HG03460 (cell line): ENCODE measurements at regions not wholly inside any gene's neighbourhood (a gene's known extent, or its start where the extent isn't known, plus 50 kb on each side); places are given as distances from the start of the nearest gene placed in this dataset.
A peak's percentile ranks its signal among the peaks of the same experiment; 100 is the strongest.

Experiments
- ATAC-seq: cut with Tn5 transposase; IDR thresholded peaks from one replicate; pipeline ENCODE4 v1.9.1; 2021; ENCODE audit not compliant: unreplicated experiment

- no peak for ATAC-seq
Observed at GRCh38 chr5:106171132-106171531, 1499.6 kb downstream of the EFNA5 start.

- no peak for ATAC-seq
Observed at GRCh38 chr5:106167766-106168165, 1503.0 kb downstream of the EFNA5 start.

- ATAC-seq: no peak
Observed at GRCh38 chr5:106163233-106163632, 1507.5 kb downstream of the EFNA5 start.

DNA sequence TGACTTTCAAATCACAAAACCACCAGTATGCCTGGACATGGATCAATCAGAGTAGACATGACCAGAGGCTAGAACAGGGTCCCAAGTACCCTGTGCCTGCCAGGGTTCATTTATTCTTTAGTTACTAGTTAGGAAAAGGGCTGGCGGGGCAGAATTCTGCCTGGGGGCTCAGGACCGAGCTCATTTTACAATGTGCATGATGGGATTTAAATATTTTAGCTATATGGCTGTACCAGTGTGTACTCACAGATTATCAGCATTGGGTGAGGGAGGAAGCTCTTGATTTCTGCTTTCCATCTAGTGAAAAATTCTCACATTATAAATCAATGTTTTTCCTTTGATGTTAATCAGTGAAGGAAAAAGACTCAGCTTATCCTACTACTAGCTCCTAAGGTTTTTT lies 1511.1 kb downstream of the EFNA5 start:
- no peak for ATAC-seq

DNA sequence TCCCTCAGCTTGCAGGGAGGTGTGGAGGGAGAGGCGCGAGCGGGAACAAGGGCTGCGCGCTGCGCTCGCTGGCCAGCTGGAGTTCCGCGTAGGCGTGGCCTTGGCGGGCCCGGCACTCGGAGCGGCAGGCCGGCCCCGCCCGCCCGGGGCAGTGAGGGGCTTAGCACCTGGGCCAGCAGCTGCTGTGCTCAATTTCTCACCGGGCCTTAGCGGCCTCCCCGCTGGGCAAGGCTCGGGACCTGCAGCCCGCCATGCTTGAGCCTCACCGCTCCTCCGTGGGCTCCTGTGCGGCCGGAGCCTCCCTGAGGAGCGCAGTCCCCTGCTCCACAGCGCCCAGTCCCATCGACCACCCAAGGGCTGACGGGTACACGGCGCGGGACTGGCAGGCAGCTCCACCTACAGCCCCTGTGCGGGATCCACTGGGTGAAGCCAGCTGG lies 1516.4 kb downstream of the EFNA5 start:
- no peak for ATAC-seq

DNA sequence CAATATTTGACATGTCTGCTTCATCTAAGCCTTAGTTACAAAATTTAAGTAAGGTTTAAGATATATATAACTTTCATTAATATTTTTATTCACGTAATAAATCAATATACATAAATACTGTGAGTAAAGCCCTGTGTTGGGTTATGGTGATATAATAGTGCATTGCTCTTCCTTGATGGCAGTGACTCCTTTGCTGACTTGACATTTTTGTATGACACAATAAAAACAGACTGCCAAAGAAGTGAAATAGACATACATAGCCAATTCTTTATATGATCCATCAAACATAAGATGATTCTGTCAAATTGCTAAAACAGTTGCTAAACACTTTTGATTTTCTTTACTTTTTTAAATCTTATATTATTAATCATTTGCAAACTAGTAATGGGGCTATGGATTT lies 1518.2 kb downstream of the EFNA5 start:
- no peak for ATAC-seq

- no peak for ATAC-seq
Observed at GRCh38 chr5:106142116-106142515, 1528.6 kb downstream of the EFNA5 start.

DNA sequence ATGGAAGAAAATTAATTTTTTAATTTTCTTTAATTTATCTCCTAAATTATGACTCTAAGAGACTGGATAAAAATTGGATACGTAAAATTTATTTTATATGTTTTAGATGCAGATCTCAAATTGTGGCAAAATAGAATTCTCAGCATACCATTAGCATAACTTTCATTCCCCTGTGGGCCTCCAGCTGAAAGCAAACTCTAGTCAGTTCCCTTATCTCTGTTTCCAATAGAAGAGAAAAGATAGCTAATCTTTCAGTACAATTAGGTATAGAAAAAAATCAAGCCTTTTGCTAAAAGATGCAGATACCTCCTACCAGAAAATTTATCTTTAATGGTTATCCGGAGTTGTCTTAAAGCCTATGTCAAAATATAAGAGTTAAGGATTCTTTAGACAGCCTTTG lies 1530.6 kb downstream of the EFNA5 start:
- ATAC-seq: no peak

GRCh38 chr5:106136061-106136460 lies 1534.7 kb downstream of the EFNA5 start:
- ATAC-seq: no peak

DNA sequence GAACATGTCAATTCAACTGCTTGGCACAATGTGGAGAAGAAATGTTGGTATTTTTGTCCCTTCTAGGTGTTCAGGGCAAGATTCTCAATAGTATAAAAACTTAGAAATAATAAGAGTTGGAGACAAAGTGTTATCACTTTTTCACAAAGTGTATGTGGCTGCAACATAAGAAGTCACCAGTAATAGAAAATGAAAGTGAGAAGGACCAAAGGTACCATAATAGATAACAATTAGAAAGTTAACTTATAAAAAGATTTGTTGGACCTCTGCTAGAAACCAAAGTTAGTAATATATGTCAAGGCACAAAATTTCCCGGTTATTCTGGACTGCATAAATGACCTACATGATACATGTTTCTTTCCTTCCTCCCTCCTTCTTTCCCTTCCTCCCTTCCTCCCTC lies 1535.3 kb downstream of the EFNA5 start:
- no peak for ATAC-seq

GRCh38 chr5:106134549-106134948 lies 1536.2 kb downstream of the EFNA5 start:
- no peak for ATAC-seq

GRCh38 chr5:106127985-106128384 lies 1542.8 kb downstream of the EFNA5 start:
- no peak for ATAC-seq

DNA sequence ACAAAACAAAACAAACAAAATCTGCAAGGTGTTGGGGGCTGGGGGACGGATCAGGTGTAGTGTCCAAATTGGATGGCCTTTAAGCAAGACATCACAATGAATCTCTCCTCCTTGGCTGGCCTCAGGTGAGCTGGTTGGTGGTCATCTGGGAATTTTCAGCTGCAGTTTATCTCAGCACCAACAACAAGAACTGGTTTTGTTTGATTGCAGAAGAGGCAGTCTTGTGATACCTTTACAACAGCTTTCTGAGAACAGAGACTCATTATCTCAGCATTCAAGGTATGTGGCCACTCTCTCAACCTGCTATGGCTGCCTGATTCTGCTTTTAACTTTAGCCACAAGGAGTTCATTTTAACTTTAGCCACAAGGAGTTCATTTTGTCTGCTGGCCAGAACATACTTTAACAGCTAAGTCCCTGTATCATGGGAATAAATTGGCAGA lies 1543.4 kb downstream of the EFNA5 start:
- ATAC-seq: peak; percentile 55

DNA sequence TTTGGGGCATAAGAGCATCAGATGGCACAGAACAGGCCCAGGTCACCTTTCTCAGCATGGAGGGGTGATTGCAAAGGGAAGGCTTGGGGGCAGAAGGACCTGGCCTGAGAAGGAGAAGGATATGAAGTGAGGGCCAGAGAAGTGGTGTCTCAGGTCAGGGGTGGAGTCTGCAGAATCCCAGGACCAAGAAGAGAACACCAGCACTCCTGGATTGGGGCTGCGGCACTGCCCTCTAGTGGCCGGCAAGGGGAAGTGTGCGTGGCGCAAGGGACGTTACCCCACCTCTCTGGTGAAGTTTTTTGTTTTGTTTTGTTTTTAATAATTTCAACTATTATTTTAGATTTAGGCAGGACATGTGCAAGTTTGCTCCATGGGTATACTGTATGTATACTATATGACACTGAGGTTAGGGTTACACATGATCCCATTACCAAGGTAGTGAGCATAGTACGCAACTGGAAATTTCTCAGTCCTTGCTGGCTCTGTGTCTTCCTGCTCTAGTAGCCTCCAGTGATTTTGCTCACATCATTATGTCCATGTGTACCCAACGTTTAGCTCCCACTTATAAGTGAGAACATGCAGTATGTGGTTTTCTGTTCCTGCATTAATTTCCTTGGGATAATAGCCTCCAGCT lies 1548.6 kb downstream of the EFNA5 start:
- ATAC-seq: peak; percentile 90

GRCh38 chr5:106116682-106117081 lies 1554.1 kb downstream of the EFNA5 start:
- no peak for ATAC-seq

DNA sequence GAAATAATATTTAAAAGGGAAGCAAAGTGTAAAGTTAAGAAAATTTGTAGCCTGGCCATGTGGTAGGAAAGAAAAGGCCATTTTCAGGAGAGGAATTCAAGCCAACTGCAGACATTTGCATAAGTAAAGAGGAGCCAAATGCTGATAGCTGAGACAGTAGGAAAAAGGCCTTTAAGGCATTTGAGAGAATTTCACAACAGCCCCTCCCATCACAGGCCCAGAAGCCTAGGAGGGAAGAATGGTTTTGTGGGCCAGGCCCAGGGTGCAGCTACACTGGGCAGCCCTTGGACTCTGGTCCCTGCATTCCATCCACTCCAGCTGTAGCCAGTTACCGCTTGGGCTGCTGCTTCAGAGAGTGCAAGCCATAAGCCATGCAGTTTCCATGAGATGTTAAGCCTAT lies 1556.8 kb downstream of the EFNA5 start:
- ATAC-seq: no peak

- ATAC-seq: no peak
Observed at GRCh38 chr5:106106384-106106783, 1564.4 kb downstream of the EFNA5 start.

DNA sequence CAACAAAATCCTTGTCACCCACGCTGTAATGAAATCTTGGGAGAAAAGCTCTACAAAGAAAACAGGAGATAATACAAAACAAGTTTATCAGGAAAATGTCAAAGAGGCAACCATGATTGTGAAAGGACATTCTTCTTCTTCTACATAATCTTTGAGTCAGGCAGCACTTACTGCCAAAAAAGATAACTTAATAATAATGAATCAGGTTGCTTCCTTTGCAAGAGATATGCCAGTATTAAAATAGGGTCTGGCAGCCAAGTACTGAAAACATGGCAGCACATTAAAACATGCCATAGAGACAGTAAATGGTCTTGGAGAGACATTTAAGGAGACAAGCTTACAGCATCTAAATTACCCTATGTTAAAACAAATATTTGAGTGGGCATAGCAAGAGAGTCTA lies 1573.4 kb downstream of the EFNA5 start:
- ATAC-seq: no peak

DNA sequence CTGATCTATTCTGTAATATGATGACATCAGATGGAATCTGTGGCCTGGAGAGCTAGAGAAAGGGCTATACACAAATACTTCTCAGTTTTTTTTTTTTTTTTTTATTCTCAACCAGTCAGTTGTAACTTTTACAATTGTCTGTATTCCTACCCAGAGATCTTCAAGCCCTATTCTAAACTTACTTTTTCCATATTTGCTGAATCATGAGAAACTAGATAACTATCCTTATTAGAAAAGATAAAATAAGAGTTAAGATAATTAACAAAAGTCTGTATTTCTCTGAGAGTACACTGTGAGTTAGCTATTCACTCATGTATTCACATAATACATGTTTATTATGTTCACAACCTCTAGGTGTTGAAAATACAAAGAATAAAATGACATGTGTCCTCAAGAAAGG lies 1575.9 kb downstream of the EFNA5 start:
- ATAC-seq: no peak

DNA sequence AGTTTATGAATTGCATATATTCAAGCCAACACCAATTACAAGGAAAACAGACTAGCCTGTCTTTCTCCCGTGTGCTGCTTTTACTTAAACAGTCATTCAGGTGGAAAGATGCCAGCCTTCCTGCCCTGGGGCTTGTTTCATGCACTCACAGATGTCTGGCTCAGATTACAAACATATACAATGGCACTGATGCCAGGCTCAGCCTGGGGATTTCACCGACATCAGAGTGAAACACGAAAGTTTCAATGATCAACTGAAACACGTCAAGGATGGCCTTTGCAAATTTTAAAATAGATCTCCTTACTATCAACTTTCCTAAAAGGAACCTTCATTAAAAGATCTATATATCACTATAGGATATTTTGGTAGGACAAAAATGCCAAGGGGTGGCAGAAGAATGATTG lies 1576.5 kb downstream of the EFNA5 start:
- no peak for ATAC-seq

GRCh38 chr5:106093134-106093533 lies 1577.6 kb downstream of the EFNA5 start:
- ATAC-seq: no peak

GRCh38 chr5:106092455-106092854 lies 1578.3 kb downstream of the EFNA5 start:
- ATAC-seq: no peak

- no peak for ATAC-seq
Observed at GRCh38 chr5:106089073-106089472, 1581.7 kb downstream of the EFNA5 start.
